Activated naive CD4-positive, alpha-beta T cell treated with anti-CD3 and anti-CD28 coated beads, Interleukin-2, amount 50 U/mL, for 24 hours (primary cell): ENCODE measurements at regions not wholly inside any gene's neighbourhood (a gene's known extent, or its start where the extent isn't known, plus 50 kb on each side); places are given as distances from the start of the nearest gene placed in this dataset.

Experiments used
- H3K27ac Mint-ChIP-seq: one replicate; pipeline ENCODE4 v1.8.0; 2021; ENCODE audit warnings: mild to moderate bottlenecking, mixed read lengths
- H3K27me3 Mint-ChIP-seq: one replicate; pipeline ENCODE4 v1.8.0; 2021; ENCODE audit warnings: mixed read lengths
- H3K36me3 Mint-ChIP-seq: one replicate; pipeline ENCODE4 v1.8.0; 2021; ENCODE audit warnings: mixed read lengths
- H3K4me1 Mint-ChIP-seq: one replicate; pipeline ENCODE4 v1.8.0; 2021; ENCODE audit warnings: mixed read lengths
- H3K4me3 Mint-ChIP-seq: one replicate; pipeline ENCODE4 v1.8.0; 2021; ENCODE audit warnings: mild to moderate bottlenecking, mixed read lengths
- H3K9me3 Mint-ChIP-seq: one replicate; pipeline ENCODE4 v1.8.0; 2021; ENCODE audit warnings: mixed read lengths

DNA sequence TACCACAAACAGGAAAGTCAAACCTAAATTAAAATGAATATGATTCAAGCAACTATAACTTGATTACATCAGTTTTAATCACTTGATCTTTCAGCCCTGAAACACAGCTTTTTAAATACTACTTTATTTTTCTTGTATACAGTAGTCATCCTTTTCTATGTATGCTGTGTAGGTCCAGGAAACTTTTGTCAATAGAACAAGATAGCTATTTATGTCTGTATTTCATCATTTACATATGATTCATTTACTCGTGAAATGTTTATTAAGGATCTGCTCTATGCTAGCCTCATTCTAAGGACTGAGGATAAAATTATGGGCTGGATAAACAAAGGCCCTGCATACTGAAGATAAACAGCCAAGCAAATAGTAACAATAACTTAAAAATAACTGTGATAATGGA, 930.2 kb downstream of the TFAP2A start:
- peaks cover 2% of the 10 kb centered on the region for H3K27me3 Mint-ChIP-seq
- H3K9me3 Mint-ChIP-seq, result peaks cover 5% of the 10 kb centered on the region
- no peak overlapping the region for H3K4me3 Mint-ChIP-seq
- no peak overlapping the region for H3K27ac Mint-ChIP-seq
- H3K4me1 Mint-ChIP-seq, result no peaks in the 10 kb centered on the region
- no peaks in the 10 kb centered on the region for H3K36me3 Mint-ChIP-seq

DNA sequence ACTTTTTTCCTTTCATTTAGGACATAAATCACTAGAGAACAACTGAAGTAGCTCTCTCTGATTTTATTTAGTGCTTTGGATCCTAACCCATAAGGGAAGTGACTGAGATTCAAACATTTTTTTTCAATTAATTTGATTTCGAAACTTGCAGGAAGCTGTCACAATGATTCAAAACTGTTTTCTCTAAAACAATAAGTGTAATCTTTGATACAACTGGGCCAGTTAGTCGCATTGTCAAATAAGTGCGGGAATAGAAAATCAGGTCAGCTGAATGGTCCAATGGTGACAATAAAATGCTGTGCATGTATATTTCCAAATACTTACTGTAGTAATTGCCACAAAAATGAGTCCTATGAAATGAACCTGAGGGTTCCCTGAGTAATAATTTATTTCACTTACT, 930.8 kb downstream of the TFAP2A start:
- H3K4me3 Mint-ChIP-seq, result no peak overlapping the region
- no peak overlapping the region for H3K27ac Mint-ChIP-seq

DNA sequence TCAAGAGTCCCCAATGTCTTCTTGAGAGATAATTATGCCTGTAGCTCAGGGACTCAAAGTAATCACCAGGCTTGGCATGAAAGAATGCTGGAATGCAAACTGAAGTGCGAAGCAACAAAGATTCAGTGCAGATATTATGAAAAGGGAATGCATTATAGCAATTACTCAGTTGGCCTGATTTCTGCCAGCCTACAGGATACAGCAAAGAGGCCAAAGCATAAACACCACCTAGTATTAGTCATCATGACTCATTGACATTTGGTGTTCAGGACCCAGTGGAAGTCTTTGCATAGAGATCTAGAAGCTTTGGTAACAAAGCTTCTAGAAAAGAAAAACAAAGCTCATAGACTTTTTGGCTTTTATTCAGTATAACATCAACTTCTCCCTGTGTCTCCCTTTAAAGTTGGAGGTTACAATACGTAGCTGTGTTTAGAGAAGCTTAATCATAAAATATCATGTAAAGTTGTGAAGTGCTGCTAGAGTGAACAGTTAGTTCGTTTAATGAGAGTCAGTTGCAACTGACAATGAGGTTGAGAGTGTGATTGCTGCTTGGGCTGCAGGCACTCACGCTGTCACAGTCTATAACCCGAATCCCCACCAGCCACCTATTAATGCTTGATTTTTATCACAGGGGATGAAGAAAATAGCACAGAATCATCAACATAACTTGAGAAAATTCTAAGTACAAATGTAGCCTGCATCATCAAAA, 932.7 kb downstream of the TFAP2A start:
- Mint-ChIP-seq H3K9me3 (peaks cover 5% of the 10 kb centered on the region), H3K27me3 (peaks cover 2% of the 10 kb centered on the region), H3K4me1 (no peaks in the 10 kb centered on the region), H3K4me3 (no peak overlapping the region), H3K27ac (no peak overlapping the region), H3K36me3 (no peaks in the 10 kb centered on the region)

More for the DNA sequence above, 930.8 kb downstream of the TFAP2A start:
- H3K4me1 Mint-ChIP-seq, result no peaks in the 10 kb centered on the region
- H3K36me3 Mint-ChIP-seq, result no peaks in the 10 kb centered on the region
- peaks cover 2% of the 10 kb centered on the region for H3K27me3 Mint-ChIP-seq
- peaks cover 5% of the 10 kb centered on the region for H3K9me3 Mint-ChIP-seq

DNA sequence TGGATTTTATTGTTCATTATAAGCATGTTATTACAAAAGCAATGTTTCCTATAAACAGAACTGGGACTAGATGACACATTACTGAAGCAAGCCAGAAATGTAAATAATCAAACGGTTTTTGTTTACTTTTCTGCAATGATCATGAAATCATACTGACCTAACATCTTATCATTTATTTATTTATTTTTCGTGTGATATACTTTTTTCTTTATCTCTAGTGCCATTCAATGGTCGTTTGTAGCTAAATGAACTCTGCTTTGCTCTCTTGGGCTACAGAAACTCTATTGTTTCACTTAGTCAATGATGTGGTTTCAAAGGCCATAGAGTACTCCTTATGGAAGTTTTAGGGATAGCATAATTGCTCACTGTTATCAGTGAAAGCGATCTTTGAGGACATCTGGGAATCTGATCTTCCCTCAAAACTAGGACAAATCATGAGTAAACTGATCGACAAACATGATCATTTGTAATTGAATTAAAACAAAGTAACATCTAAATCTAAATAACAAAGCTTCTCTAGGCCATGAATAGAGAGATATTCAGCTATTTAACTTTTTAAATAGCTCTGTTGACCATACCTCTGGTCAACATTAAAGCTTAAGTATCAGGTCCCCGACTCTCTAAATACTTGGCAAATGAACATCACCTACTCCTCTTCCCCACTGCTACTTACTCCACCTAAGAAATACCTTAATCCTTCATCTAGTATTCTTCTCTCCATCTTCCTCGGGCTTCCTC, 933.4 kb downstream of the TFAP2A start:
- Mint-ChIP-seq H3K4me3 (no peak overlapping the region), H3K4me1 (no peaks in the 10 kb centered on the region), H3K27ac (no peak overlapping the region), H3K9me3 (peaks cover 5% of the 10 kb centered on the region), H3K27me3 (peaks cover 1% of the 10 kb centered on the region), H3K36me3 (no peaks in the 10 kb centered on the region)

DNA sequence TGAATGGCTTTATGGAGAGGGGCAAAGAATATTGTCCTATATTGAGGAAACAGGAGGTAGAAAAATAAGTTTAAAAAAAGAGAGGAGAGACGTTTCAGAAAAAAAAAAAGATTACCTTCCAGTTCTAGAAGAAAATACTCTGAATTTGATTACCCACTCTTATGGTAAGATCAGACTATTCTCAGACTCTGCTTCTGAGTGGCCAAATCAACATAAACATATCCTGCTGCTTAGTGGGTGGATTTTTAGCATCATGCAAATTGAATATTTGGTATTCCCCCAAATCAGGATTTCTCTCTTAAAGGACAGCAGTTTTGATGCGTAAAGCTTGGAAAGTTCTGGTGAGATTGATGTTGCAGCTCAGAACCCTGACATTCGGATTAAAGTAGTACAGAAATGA, 946.6 kb downstream of the TFAP2A start:
- Mint-ChIP-seq H3K36me3 (no peaks in the 10 kb centered on the region), H3K27me3 (no peaks in the 10 kb centered on the region), H3K27ac (no peak overlapping the region), H3K4me1 (no peaks in the 10 kb centered on the region), H3K4me3 (no peak overlapping the region), H3K9me3 (peaks cover 3% of the 10 kb centered on the region)

DNA sequence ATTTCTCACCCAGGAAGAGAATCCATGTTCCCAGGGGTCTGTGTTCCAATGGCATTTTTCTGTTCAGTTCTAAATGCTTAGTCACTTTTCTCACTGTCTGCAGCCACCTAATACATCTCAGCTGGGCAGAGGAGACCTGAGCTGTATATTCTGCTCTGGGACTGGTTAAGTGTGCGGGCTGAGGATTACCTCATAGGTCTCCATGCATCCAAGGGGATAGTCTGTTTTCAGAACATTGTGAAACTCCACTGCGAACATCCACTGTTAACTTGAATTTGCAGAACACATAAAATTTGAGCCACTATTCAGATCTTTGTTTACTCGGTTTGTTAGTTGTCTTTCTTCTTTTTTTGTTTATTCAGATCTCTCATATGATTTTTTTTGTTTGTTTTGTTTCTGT, 947.1 kb downstream of the TFAP2A start:
- no peak overlapping the region for H3K27ac Mint-ChIP-seq

DNA sequence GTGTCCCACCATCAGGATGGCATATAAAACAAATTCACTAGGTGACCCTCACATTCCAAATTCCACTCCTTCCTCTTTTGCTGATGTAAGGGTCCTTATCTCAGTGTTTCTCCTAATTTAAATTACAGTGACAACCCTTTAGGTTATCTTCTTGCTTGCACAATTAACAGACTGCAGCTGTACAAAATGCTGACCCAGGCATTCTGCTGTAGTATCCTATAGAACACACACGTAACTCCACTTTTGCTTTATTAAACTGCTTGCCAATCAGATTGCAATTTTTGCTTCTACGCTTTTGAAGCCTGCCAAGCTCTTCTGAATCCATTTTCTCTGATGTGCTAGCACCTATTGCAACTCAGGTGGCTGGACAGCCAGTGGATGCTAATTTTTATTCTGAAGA, 950.3 kb downstream of the TFAP2A start:
- Mint-ChIP-seq H3K36me3 (no peaks in the 10 kb centered on the region), H3K27ac (no peak overlapping the region), H3K27me3 (no peaks in the 10 kb centered on the region), H3K9me3 (peaks cover 3% of the 10 kb centered on the region), H3K4me3 (no peak overlapping the region), H3K4me1 (no peaks in the 10 kb centered on the region)

More for the DNA sequence above, 947.1 kb downstream of the TFAP2A start:
- H3K9me3 Mint-ChIP-seq, result peaks cover 3% of the 10 kb centered on the region
- no peaks in the 10 kb centered on the region for H3K4me1 Mint-ChIP-seq
- H3K4me3 Mint-ChIP-seq, result no peak overlapping the region
- no peaks in the 10 kb centered on the region for H3K36me3 Mint-ChIP-seq
- no peaks in the 10 kb centered on the region for H3K27me3 Mint-ChIP-seq

DNA sequence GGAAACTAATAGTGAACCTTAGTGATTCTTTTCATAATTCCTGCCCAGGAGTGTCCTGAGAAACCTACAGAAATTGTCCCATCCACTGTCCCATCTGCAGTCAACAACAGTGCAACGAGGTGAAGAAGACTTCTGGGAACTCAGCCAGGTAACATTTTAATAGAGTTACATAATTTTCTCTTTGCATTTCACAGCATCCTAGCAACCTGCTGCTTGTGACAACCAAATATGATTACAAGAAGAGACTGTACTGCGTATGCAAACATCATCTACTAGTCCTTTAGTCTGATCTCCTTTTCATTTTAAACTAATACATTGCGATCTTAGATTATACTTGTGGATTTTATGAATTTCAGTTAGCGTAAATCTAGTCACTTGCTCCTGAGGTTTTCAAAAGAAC, 951.6 kb downstream of the TFAP2A start:
- Mint-ChIP-seq H3K4me3 (no peak overlapping the region), H3K36me3 (no peaks in the 10 kb centered on the region), H3K27ac (no peak overlapping the region), H3K4me1 (no peaks in the 10 kb centered on the region), H3K9me3 (peaks cover 3% of the 10 kb centered on the region), H3K27me3 (no peaks in the 10 kb centered on the region)

DNA sequence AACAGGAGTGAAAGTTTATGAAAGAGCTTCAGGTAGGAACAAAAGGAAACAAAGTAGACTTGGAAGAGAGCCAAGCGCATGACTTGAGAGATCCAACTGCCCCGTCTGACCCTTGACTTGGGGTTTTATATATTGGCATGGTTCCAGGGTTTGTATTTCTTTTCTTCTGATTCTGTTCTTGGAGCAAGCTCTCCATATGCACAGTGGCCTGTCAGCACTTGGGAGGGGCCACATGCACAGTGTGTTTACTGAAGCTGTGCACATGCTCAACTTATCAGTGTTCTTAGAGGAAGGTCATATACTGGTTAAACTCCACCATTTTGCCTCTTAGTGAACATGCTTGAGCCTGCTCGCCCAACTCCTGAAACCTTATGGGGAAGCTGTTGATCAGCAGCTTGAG, 953.7 kb downstream of the TFAP2A start:
- H3K4me3 Mint-ChIP-seq, result no peak overlapping the region
- H3K9me3 Mint-ChIP-seq, result peaks cover 3% of the 10 kb centered on the region
- H3K27me3 Mint-ChIP-seq, result no peaks in the 10 kb centered on the region
- no peaks in the 10 kb centered on the region for H3K36me3 Mint-ChIP-seq
- no peak overlapping the region for H3K27ac Mint-ChIP-seq
- no peaks in the 10 kb centered on the region for H3K4me1 Mint-ChIP-seq

DNA sequence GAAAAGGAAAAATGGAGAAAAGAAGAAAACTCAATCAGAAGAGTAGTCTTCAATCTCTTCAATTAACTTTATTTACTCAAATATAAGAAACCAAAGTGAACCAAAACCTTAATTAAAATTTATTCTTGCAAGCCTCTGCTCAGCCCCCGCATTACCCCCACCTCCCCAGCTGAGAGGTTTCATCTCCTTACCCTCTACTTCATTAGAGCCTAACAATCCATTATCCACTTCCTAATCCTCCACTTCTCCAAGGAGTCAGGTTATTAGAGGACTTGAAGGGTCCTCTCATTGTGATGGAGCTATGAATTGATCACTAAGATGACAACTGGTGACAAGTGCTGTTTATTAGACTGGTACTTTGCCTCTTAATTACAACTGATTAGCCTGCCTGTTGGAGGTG, 956.5 kb downstream of the TFAP2A start:
- no peaks in the 10 kb centered on the region for H3K27me3 Mint-ChIP-seq
- H3K4me3 Mint-ChIP-seq, result no peak overlapping the region
- no peaks in the 10 kb centered on the region for H3K36me3 Mint-ChIP-seq
- H3K4me1 Mint-ChIP-seq, result no peaks in the 10 kb centered on the region
- H3K9me3 Mint-ChIP-seq, result no peaks in the 10 kb centered on the region
- no peak overlapping the region for H3K27ac Mint-ChIP-seq

DNA sequence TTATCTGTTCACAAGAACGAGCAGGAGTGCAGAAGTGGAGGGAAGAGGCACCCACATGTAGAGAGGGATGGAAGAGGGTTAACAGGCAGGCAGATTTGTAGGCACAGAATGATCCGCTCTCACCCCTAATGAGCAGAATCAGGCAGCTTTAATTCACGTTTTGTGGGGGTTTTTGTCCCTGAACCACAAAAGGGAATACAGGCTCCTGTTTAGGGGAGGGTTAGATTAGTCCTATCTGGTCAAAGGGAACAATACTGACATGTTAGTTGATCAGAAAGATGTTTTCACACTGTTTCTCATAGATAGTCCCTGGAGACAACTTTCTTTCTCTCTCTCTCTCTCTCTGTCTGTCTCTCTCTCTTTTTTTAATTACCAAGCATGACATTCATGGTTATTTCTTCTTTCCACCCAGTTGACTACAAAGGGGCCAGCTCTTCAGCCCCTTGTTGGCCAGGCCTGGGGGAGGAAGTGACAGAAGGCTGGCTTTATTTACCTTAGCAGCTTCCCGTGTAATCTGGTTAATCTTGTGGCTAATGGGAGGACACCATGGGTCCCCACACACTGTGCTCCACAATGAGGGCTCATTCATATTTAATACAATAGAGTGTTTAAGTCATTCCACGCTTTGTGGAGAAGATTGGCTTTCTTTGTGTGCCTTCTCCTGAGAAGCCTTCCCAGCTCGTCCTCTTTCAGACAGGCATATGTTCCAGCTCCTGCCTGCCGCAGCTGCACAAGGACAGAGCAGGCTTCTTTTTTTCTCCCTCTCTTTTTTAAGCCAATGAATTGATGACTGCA, 958.8 kb downstream of the TFAP2A start:
- no peaks in the 10 kb centered on the region for H3K4me1 Mint-ChIP-seq
- H3K27me3 Mint-ChIP-seq, result no peaks in the 10 kb centered on the region
- H3K4me3 Mint-ChIP-seq, result no peak overlapping the region
- H3K36me3 Mint-ChIP-seq, result no peaks in the 10 kb centered on the region
- no peaks in the 10 kb centered on the region for H3K9me3 Mint-ChIP-seq
- no peak overlapping the region for H3K27ac Mint-ChIP-seq

DNA sequence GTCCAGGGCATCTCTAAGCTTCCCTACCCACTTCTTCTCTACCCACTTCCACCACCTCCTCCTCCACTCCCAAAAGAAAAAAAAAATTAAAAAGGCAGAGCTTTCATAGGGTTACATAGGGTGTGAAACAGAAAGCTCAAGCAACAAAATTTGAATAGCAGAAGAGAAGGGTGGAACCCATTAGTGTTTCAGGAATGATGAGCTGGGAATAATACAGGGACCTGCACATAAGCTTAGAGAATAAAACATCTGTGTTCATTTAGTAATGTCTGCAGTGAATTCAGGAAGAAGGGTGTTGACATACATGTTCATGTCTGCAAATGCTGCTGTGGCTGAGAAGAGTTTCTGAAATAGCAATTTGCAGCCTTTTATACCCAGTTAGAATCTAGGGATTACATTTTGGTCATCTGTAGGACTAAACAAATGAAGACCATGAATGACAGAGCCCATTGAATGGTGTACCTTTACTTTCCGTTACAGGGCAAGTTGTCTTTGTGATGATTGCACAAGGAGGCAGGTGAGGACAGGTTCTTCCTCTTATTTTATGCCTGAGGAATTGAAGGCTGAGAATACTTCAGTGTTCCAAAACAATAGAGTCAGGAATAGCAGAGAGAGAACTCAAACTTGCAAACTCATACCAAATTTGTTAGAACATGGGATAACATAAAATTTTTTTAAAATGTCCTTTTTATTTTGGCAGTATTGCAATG, 975.1 kb downstream of the TFAP2A start:
- H3K4me1 Mint-ChIP-seq, result no peaks in the 10 kb centered on the region
- no peaks in the 10 kb centered on the region for H3K27me3 Mint-ChIP-seq
- no peak overlapping the region for H3K27ac Mint-ChIP-seq
- peaks cover 1% of the 10 kb centered on the region for H3K36me3 Mint-ChIP-seq
- peaks cover 7% of the 10 kb centered on the region for H3K9me3 Mint-ChIP-seq
- no peak overlapping the region for H3K4me3 Mint-ChIP-seq

DNA sequence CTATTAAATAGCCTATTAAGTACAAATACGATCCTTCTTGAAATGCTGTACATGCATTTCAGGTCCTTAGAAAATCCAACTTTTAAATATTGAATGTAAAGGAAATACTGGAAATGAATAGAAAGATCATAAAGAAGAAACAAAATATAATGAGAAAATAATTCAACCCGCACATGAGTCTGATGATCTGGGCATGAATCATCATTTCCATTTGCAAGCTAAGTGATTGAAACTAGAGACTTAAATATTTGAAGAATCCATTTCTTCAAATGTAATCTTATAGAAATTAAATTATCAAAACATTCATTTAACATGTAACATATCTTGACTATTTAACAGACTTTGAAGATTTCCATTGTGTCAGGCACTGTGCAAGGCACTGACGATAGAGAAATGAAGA, 977.0 kb downstream of the TFAP2A start:
- Mint-ChIP-seq H3K4me1 (no peaks in the 10 kb centered on the region), H3K36me3 (peaks cover 1% of the 10 kb centered on the region), H3K27me3 (no peaks in the 10 kb centered on the region), H3K27ac (no peak overlapping the region), H3K4me3 (no peak overlapping the region), H3K9me3 (peaks cover 4% of the 10 kb centered on the region)

DNA sequence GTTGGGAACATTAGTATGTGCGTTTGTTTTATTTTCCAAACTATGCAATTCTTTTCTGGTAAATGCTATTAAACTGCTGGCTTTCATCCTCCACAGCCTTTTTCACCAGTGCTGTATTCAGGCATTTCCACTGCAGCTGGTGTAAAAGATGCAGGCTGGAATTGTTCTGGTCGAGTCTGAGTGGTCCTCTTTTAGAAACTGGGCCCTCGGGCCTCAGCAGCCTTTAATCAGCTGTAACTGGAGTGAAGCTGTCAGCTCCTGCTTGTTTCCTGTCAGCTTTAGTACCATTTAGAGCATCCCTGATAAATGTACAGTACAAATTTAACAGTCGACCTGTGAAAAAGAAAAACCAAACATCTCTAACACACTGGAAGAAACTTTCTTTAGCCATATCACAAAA, 979.6 kb downstream of the TFAP2A start:
- H3K9me3 Mint-ChIP-seq, result peaks cover 8% of the 10 kb centered on the region
- no peaks in the 10 kb centered on the region for H3K4me1 Mint-ChIP-seq
- no peak overlapping the region for H3K4me3 Mint-ChIP-seq
- no peaks in the 10 kb centered on the region for H3K27me3 Mint-ChIP-seq
- H3K27ac Mint-ChIP-seq, result no peak overlapping the region
- H3K36me3 Mint-ChIP-seq, result peaks cover 1% of the 10 kb centered on the region

DNA sequence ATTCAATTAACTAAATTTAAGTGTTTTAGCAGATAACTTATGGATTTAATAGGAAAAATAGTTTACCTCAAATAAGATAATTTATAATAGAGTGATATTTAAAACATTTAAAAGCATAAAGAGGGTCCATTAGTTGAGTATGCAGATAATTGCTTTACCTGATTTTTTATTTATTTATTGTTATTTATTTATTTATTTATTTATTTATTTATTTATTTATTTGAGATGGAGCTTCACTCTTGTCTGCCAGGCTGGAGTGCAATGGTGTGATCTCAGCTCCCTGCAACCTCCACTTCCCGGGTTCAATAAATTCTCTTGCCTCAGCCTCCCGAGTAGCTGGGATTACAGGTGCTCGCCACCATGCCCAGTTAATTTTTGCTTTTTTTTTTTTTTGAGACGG, 982.9 kb downstream of the TFAP2A start:
- Mint-ChIP-seq H3K27ac (no peak overlapping the region), H3K9me3 (peaks cover 4% of the 10 kb centered on the region), H3K36me3 (no peaks in the 10 kb centered on the region), H3K4me1 (no peaks in the 10 kb centered on the region), H3K27me3 (no peaks in the 10 kb centered on the region), H3K4me3 (no peak overlapping the region)
